ENCODE measurements at regions not wholly inside any gene's neighbourhood (a gene's known extent, or its start where the extent isn't known, plus 50 kb on each side); places are given as distances from the start of the nearest gene placed in this dataset.
A peak's percentile ranks its signal among the peaks of the same experiment; 100 is the strongest.

- WGBS (ENCODE audit: insufficient coverage), result 23% methylated on average over 1 of the region's 5 CpGs
- H3K4me3 ChIP-seq (ENCODE audit: low read length), result no peak overlapping the region
- DNase-seq, result peak; percentile 7
These were observed 443.0 kb downstream of the TFAP2B start for GRCh38 chr6:51261691-51262090.

GRCh38 chr6:51265426-51265825, 446.8 kb downstream of the TFAP2B start:
- Histone ChIP-seq H3K9me3 (replicated peaks; ENCODE audit: control insufficient read depth, low read depth, low read length) (no peaks in the 10 kb centered on the region), H3K27ac (ENCODE audit: low read length) (no peak overlapping the region), H3K4me3 (ENCODE audit: low read length) (no peak overlapping the region), H3K36me3 (ENCODE audit: control insufficient read depth, insufficient read depth, low read length) (no peaks in the 10 kb centered on the region), H3K27me3 (ENCODE audit: control insufficient read depth, insufficient read depth, low read length) (no peaks in the 10 kb centered on the region), H3K4me1 (ENCODE audit: control insufficient read depth, insufficient read depth, low read length) (no peaks in the 10 kb centered on the region)
- 60% methylated on average over 3 of the region's 4 CpGs for WGBS (ENCODE audit: insufficient coverage)
- peak; percentile 41 for DNase-seq

More at GRCh38 chr6:51261691-51262090, 443.0 kb downstream of the TFAP2B start:
- no peaks in the 10 kb centered on the region for H3K4me1 ChIP-seq (ENCODE audit: control insufficient read depth, insufficient read depth, low read length)
- H3K9me3 ChIP-seq (replicated peaks; ENCODE audit: control insufficient read depth, low read depth, low read length), result no peaks in the 10 kb centered on the region
- no peaks in the 10 kb centered on the region for H3K36me3 ChIP-seq (ENCODE audit: control insufficient read depth, insufficient read depth, low read length)
- H3K27ac ChIP-seq (ENCODE audit: low read length), result no peak overlapping the region
- no peaks in the 10 kb centered on the region for H3K27me3 ChIP-seq (ENCODE audit: control insufficient read depth, insufficient read depth, low read length)

- no peak overlapping the region for H3K4me3 ChIP-seq (ENCODE audit: low read length)
- H3K9me3 ChIP-seq (replicated peaks; ENCODE audit: control insufficient read depth, low read depth, low read length), result no peaks in the 10 kb centered on the region
- WGBS (ENCODE audit: insufficient coverage), result no CpG with 5 or more reads among the region's 1 CpG
- H3K4me1 ChIP-seq (ENCODE audit: control insufficient read depth, insufficient read depth, low read length), result no peaks in the 10 kb centered on the region
- H3K27me3 ChIP-seq (ENCODE audit: control insufficient read depth, insufficient read depth, low read length), result no peaks in the 10 kb centered on the region
- no peak overlapping the region for H3K27ac ChIP-seq (ENCODE audit: low read length)
- DNase-seq, result no peak
- no peaks in the 10 kb centered on the region for H3K36me3 ChIP-seq (ENCODE audit: control insufficient read depth, insufficient read depth, low read length)
These were observed 447.9 kb downstream of the TFAP2B start for GRCh38 chr6:51266604-51267003.

- H3K27ac ChIP-seq (ENCODE audit: low read length), result no peak overlapping the region
- no peak for DNase-seq
- peaks cover 2% of the 10 kb centered on the region for H3K4me1 ChIP-seq (ENCODE audit: control insufficient read depth, insufficient read depth, low read length)
- no peaks in the 10 kb centered on the region for H3K27me3 ChIP-seq (ENCODE audit: control insufficient read depth, insufficient read depth, low read length)
- no peaks in the 10 kb centered on the region for H3K36me3 ChIP-seq (ENCODE audit: control insufficient read depth, insufficient read depth, low read length)
- no peaks in the 10 kb centered on the region for H3K9me3 ChIP-seq (replicated peaks; ENCODE audit: control insufficient read depth, low read depth, low read length)
- no peak overlapping the region for H3K4me3 ChIP-seq (ENCODE audit: low read length)
- 34% methylated on average over 3 of the region's 4 CpGs for WGBS (ENCODE audit: insufficient coverage)
These were observed 450.0 kb downstream of the TFAP2B start for GRCh38 chr6:51268666-51269065.

GRCh38 chr6:51269876-51270275, 451.2 kb downstream of the TFAP2B start:
- peaks cover 2% of the 10 kb centered on the region for H3K4me1 ChIP-seq (ENCODE audit: control insufficient read depth, insufficient read depth, low read length)
- no peaks in the 10 kb centered on the region for H3K9me3 ChIP-seq (replicated peaks; ENCODE audit: control insufficient read depth, low read depth, low read length)
- no peaks in the 10 kb centered on the region for H3K36me3 ChIP-seq (ENCODE audit: control insufficient read depth, insufficient read depth, low read length)
- no peak overlapping the region for H3K4me3 ChIP-seq (ENCODE audit: low read length)
- no peak for DNase-seq
- H3K27me3 ChIP-seq (ENCODE audit: control insufficient read depth, insufficient read depth, low read length), result no peaks in the 10 kb centered on the region
- H3K27ac ChIP-seq (ENCODE audit: low read length), result no peak overlapping the region

- Histone ChIP-seq H3K27me3 (ENCODE audit: control insufficient read depth, insufficient read depth, low read length) (no peaks in the 10 kb centered on the region), H3K36me3 (ENCODE audit: control insufficient read depth, insufficient read depth, low read length) (no peaks in the 10 kb centered on the region), H3K27ac (ENCODE audit: low read length) (no peak overlapping the region), H3K4me1 (ENCODE audit: control insufficient read depth, insufficient read depth, low read length) (peaks cover 2% of the 10 kb centered on the region), H3K9me3 (replicated peaks; ENCODE audit: control insufficient read depth, low read depth, low read length) (no peaks in the 10 kb centered on the region), H3K4me3 (ENCODE audit: low read length) (no peak overlapping the region)
- no peak for DNase-seq
- WGBS (ENCODE audit: insufficient coverage), result 88% methylated on average over 1 of the region's 1 CpG
These were observed 452.9 kb downstream of the TFAP2B start for GRCh38 chr6:51271615-51272014.

- Histone ChIP-seq H3K9me3 (replicated peaks; ENCODE audit: control insufficient read depth, low read depth, low read length) (no peaks in the 10 kb centered on the region), H3K27me3 (ENCODE audit: control insufficient read depth, insufficient read depth, low read length) (no peaks in the 10 kb centered on the region), H3K4me1 (ENCODE audit: control insufficient read depth, insufficient read depth, low read length) (peaks cover 2% of the 10 kb centered on the region), H3K4me3 (ENCODE audit: low read length) (no peak overlapping the region), H3K36me3 (ENCODE audit: control insufficient read depth, insufficient read depth, low read length) (no peaks in the 10 kb centered on the region), H3K27ac (ENCODE audit: low read length) (no peak overlapping the region)
- WGBS (ENCODE audit: insufficient coverage), result 42% methylated on average over 4 of the region's 5 CpGs
- peak; percentile 68 for DNase-seq
These were observed 454.7 kb downstream of the TFAP2B start for GRCh38 chr6:51273228-51273961.

- Histone ChIP-seq H3K27me3 (ENCODE audit: control insufficient read depth, insufficient read depth, low read length) (no peaks in the 10 kb centered on the region), H3K4me1 (ENCODE audit: control insufficient read depth, insufficient read depth, low read length) (peaks cover 2% of the 10 kb centered on the region), H3K9me3 (replicated peaks; ENCODE audit: control insufficient read depth, low read depth, low read length) (no peaks in the 10 kb centered on the region), H3K27ac (ENCODE audit: low read length) (no peak overlapping the region), H3K36me3 (ENCODE audit: control insufficient read depth, insufficient read depth, low read length) (no peaks in the 10 kb centered on the region), H3K4me3 (ENCODE audit: low read length) (no peak overlapping the region)
- DNase-seq, result peak; percentile 26
- WGBS (ENCODE audit: insufficient coverage), result 76% methylated on average over 1 of the region's 1 CpG
These were observed 458.8 kb downstream of the TFAP2B start for GRCh38 chr6:51277474-51277873.

- no peak overlapping the region for H3K27ac ChIP-seq (ENCODE audit: low read length)
- H3K36me3 ChIP-seq (ENCODE audit: control insufficient read depth, insufficient read depth, low read length), result no peaks in the 10 kb centered on the region
- H3K4me3 ChIP-seq (ENCODE audit: low read length), result no peak overlapping the region
- no peaks in the 10 kb centered on the region for H3K4me1 ChIP-seq (ENCODE audit: control insufficient read depth, insufficient read depth, low read length)
- no peaks in the 10 kb centered on the region for H3K27me3 ChIP-seq (ENCODE audit: control insufficient read depth, insufficient read depth, low read length)
- DNase-seq, result no peak
- H3K9me3 ChIP-seq (replicated peaks; ENCODE audit: control insufficient read depth, low read depth, low read length), result no peaks in the 10 kb centered on the region
- WGBS (ENCODE audit: insufficient coverage), result no CpG with 5 or more reads among the region's 2 CpGs
These were observed 463.4 kb downstream of the TFAP2B start for GRCh38 chr6:51282026-51282425.

- no peak overlapping the region for H3K27ac ChIP-seq (ENCODE audit: low read length)
- H3K4me1 ChIP-seq (ENCODE audit: control insufficient read depth, insufficient read depth, low read length), result no peaks in the 10 kb centered on the region
- no CpG with 5 or more reads among the region's 6 CpGs for WGBS (ENCODE audit: insufficient coverage)
- no peaks in the 10 kb centered on the region for H3K27me3 ChIP-seq (ENCODE audit: control insufficient read depth, insufficient read depth, low read length)
- no peak overlapping the region for H3K4me3 ChIP-seq (ENCODE audit: low read length)
- H3K36me3 ChIP-seq (ENCODE audit: control insufficient read depth, insufficient read depth, low read length), result no peaks in the 10 kb centered on the region
- peak; percentile 59 for DNase-seq
- no peaks in the 10 kb centered on the region for H3K9me3 ChIP-seq (replicated peaks; ENCODE audit: control insufficient read depth, low read depth, low read length)
These were observed 465.2 kb downstream of the TFAP2B start for GRCh38 chr6:51283723-51284355.
